ENCODE measurements at regions not wholly inside any gene's neighbourhood (a gene's known extent, or its start where the extent isn't known, plus 50 kb on each side); places are given as distances from the start of the nearest gene placed in this dataset.

DNA sequence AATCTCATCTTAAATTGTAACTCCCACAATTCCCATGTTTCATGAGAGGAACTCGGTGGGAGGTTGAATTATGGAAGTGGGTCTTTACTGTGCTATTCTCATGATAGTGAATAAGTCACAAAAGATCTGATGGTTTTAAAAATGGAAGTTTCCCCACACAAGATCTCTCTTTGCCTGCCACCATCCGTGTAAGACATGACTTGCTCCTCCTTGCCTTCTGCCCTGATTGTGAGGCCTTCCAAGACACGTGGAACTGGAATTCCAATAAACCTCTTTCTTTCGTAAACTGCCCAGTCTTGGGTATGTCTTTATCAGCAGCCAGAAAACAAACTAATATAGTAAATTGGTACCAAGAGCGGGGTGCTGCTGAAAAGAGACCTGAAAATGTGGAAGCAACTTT lies 761.6 kb upstream of the RGS18 start:
- TF ChIP-seq, protein P1, sequence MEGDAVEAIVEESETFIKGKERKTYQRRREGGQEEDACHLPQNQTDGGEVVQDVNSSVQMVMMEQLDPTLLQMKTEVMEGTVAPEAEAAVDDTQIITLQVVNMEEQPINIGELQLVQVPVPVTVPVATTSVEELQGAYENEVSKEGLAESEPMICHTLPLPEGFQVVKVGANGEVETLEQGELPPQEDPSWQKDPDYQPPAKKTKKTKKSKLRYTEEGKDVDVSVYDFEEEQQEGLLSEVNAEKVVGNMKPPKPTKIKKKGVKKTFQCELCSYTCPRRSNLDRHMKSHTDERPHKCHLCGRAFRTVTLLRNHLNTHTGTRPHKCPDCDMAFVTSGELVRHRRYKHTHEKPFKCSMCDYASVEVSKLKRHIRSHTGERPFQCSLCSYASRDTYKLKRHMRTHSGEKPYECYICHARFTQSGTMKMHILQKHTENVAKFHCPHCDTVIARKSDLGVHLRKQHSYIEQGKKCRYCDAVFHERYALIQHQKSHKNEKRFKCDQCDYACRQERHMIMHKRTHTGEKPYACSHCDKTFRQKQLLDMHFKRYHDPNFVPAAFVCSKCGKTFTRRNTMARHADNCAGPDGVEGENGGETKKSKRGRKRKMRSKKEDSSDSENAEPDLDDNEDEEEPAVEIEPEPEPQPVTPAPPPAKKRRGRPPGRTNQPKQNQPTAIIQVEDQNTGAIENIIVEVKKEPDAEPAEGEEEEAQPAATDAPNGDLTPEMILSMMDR (conservative IDR thresholded peaks at IDR 0.05 in 1 of 2, IDR thresholded peaks at IDR 0.05 in 1 of 2; ENCODE audit: extremely low read depth in 1 of 2, insufficient read depth in 1 of 2, low read depth in 1 of 2, low read length in 2 of 2) = no peak
- TF ChIP-seq EZH2 (IDR thresholded peaks at IDR 0.05; ENCODE audit: borderline replicate concordance, low read length) = no peak

All from mammary epithelial cell (primary cell).